ENCODE measurements at regions not wholly inside any gene's neighbourhood (a gene's known extent, or its start where the extent isn't known, plus 50 kb on each side); places are given as distances from the start of the nearest gene placed in this dataset.

GRCh38 chr3:4063916-4064574 lies 239.1 kb upstream of the SETMAR start:
- no peak overlapping the region for H3K4me3 ChIP-seq
- peaks cover 0 to 11% (median 5%) of the 10 kb centered on the region in 4 donors for H3K4me1 ChIP-seq
- no peaks in the 10 kb centered on the region for H3K36me3 ChIP-seq
- 86 to 95% (median 89%) methylated on average over 4 of the region's 4 CpGs for WGBS, 5 donors
- intact Hi-C loops (cut with DNase I; ENCODE audit: low total_unique reads): no loop called here
- DNase-seq: no peak
- H3K9me3 ChIP-seq: no peaks in the 10 kb centered on the region
- TF ChIP-seq EP300 (IDR thresholded peaks at IDR 0.05) (no peak), POLR2AphosphoS5 (IDR thresholded peaks at IDR 0.05) (no peak), CTCF (IDR thresholded peaks at IDR 0.05) (no peak), POLR2A (IDR thresholded peaks at IDR 0.05) (no peak)
- H3K27ac ChIP-seq: no peak overlapping the region
- no peaks in the 10 kb centered on the region for H3K27me3 ChIP-seq

GRCh38 chr3:4065085-4065484 lies 238.1 kb upstream of the SETMAR start:
- Histone ChIP-seq H3K4me1 (peaks cover 0 to 9% (median 3%) of the 10 kb centered on the region in 4 donors), H3K4me3 (no peak overlapping the region), H3K36me3 (no peaks in the 10 kb centered on the region), H3K9me3 (no peaks in the 10 kb centered on the region), H3K27me3 (no peaks in the 10 kb centered on the region), H3K27ac (no peak overlapping the region)
- no peak for DNase-seq
- intact Hi-C loops (cut with DNase I; ENCODE audit: low total_unique reads): no loop called here
- TF ChIP-seq POLR2AphosphoS5 (IDR thresholded peaks at IDR 0.05): no peak
- TF ChIP-seq POLR2A (IDR thresholded peaks at IDR 0.05): no peak
- no peak for TF ChIP-seq EP300 (IDR thresholded peaks at IDR 0.05)
- TF ChIP-seq CTCF (IDR thresholded peaks at IDR 0.05): no peak
- WGBS, 5 donors: 83 to 95% (median 92%) methylated on average over 2 of the region's 2 CpGs

- Histone ChIP-seq H3K4me1 (peaks cover 0 to 4% (median under 1%) of the 10 kb centered on the region in 4 donors), H3K27me3 (no peaks in the 10 kb centered on the region), H3K27ac (no peak overlapping the region), H3K4me3 (no peak overlapping the region), H3K36me3 (no peaks in the 10 kb centered on the region), H3K9me3 (no peaks in the 10 kb centered on the region)
- TF ChIP-seq POLR2AphosphoS5 (IDR thresholded peaks at IDR 0.05) (no peak), EP300 (IDR thresholded peaks at IDR 0.05) (no peak), CTCF (IDR thresholded peaks at IDR 0.05) (no peak), POLR2A (IDR thresholded peaks at IDR 0.05) (no peak)
- WGBS, 5 donors: 87 to 100% (median 95%) methylated on average over 1 of the region's 1 CpG
- no peak for DNase-seq
- intact Hi-C loops (cut with DNase I; ENCODE audit: low total_unique reads): no loop called here
Observed at GRCh38 chr3:4065554-4065953, 237.6 kb upstream of the SETMAR start.

- H3K4me3 ChIP-seq: no peak overlapping the region
- peaks cover 0 to 2% (median 0%) of the 10 kb centered on the region in 4 donors for H3K9me3 ChIP-seq
- no peaks in the 10 kb centered on the region for H3K36me3 ChIP-seq
- DNase-seq: peak in 1 of 2 donors; percentile 44
- intact Hi-C loops (cut with DNase I; ENCODE audit: low total_unique reads): no loop called here
- H3K4me1 ChIP-seq: no peaks in the 10 kb centered on the region
- no peak for TF ChIP-seq EP300 (IDR thresholded peaks at IDR 0.05)
- TF ChIP-seq CTCF (IDR thresholded peaks at IDR 0.05): no peak
- TF ChIP-seq POLR2AphosphoS5 (IDR thresholded peaks at IDR 0.05): no peak
- no peak for TF ChIP-seq POLR2A (IDR thresholded peaks at IDR 0.05)
- no peaks in the 10 kb centered on the region for H3K27me3 ChIP-seq
- no peak overlapping the region for H3K27ac ChIP-seq
Observed at GRCh38 chr3:4067893-4068292, 235.3 kb upstream of the SETMAR start.
